ENCODE measurements at regions not wholly inside any gene's neighbourhood (a gene's known extent, or its start where the extent isn't known, plus 50 kb on each side); places are given as distances from the start of the nearest gene placed in this dataset.

DNA sequence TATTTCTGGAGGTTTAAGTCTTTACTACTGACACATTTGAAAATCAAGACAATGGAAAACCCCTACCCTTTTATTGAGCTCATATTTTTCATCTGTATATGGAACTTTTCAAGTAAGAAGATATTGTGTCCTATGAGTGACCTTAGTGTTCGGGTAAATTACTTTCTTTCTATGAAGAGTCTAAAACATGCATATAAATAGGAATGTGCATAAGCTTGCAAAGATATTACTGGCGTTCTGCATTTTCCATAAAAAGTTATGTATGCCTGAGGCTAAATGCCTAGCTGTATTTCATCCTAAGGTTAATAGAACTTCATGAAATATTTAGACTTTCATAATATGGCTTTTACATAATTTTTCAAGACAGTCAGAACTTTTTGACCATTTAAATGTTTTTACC is 495.8 kb upstream of the ADAMTS5 start:
- Mint-ChIP-seq H3K27me3 (no peaks in the 10 kb centered on the region), H3K9me3 (no peaks in the 10 kb centered on the region), H3K4me3 (no peak overlapping the region), H3K4me1 (no peaks in the 10 kb centered on the region), H3K36me3 (no peaks in the 10 kb centered on the region), H3K27ac (no peak overlapping the region)
- POLR2A ChIA-PET = no interaction called here
- DNase-seq (no peak), ATAC-seq (ENCODE audit: low read depth) (no peak)

DNA sequence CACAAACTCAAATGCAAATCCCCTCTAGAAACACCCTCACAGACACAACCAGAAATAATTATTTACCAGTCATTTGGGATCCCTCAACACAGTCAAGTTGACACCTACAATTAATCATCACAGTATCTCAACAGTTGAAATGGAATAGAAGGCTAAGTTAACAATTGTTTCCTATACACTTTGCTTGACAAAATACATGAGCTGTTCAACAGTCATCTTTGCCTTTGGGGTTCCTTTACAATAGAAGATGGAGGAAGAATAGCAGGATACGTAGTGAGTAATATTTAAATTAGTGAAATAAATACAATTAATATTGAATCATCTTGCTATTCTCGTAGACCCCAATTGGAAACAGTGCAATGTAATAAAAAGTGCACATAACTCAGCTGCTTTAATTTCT is 487.3 kb upstream of the ADAMTS5 start:
- no peak overlapping the region for H3K27ac Mint-ChIP-seq
- POLR2A ChIA-PET = no interaction called here
- no peak for ATAC-seq (ENCODE audit: low read depth)
- no peak for DNase-seq
- no peaks in the 10 kb centered on the region for H3K36me3 Mint-ChIP-seq
- H3K9me3 Mint-ChIP-seq = no peaks in the 10 kb centered on the region
- no peak overlapping the region for H3K4me3 Mint-ChIP-seq
- no peaks in the 10 kb centered on the region for H3K27me3 Mint-ChIP-seq
- no peaks in the 10 kb centered on the region for H3K4me1 Mint-ChIP-seq

DNA sequence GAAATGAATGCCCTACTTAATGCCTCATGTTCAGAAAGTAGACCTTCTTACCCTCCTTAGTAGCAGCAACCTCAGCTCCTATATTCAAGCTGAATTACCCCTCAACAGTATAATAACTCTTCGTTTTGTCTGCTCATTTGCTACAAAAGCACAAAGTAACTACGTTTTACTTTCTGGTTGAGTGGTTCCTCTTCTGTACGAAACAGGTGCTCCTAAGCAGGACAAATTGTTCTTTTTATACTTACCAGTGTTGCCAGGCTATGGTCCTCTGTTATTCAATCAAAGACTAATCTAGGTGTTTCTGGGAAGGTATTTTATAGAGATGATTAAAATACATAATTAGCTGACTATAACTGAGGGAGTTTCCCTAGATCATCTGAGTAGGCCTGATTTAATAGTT is 484.2 kb upstream of the ADAMTS5 start:
- DNase-seq = no peak
- no peaks in the 10 kb centered on the region for H3K27me3 Mint-ChIP-seq
- no peak overlapping the region for H3K27ac Mint-ChIP-seq
- H3K9me3 Mint-ChIP-seq = no peaks in the 10 kb centered on the region
- POLR2A ChIA-PET = no interaction called here
- no peak for ATAC-seq (ENCODE audit: low read depth)
- no peaks in the 10 kb centered on the region for H3K36me3 Mint-ChIP-seq
- no peaks in the 10 kb centered on the region for H3K4me1 Mint-ChIP-seq
- no peak overlapping the region for H3K4me3 Mint-ChIP-seq

DNA sequence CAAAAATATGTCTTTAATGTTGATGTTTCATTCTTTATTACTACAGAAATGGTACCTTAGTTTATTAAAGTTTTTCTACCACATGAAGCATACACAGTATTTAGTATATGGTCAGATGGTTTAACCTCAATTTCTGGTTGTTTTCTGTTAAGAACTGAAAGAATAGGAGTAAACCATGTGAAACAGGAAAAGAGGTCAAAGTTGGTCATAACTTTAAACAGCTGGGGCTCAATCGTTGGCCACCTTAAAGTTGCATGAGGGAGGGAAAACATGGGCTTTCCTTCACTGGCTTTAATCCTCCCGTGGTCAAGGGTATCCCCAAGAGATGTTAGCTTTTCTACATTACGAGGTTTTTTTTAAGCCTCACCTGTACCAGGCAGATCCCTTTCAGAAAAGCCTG is 483.3 kb upstream of the ADAMTS5 start:
- no peak overlapping the region for H3K27ac Mint-ChIP-seq
- POLR2A ChIA-PET = no interaction called here
- no peaks in the 10 kb centered on the region for H3K9me3 Mint-ChIP-seq
- DNase-seq (no peak), ATAC-seq (ENCODE audit: low read depth) (no peak)
- no peaks in the 10 kb centered on the region for H3K4me1 Mint-ChIP-seq
- no peak overlapping the region for H3K4me3 Mint-ChIP-seq
- H3K27me3 Mint-ChIP-seq = no peaks in the 10 kb centered on the region
- H3K36me3 Mint-ChIP-seq = no peaks in the 10 kb centered on the region

DNA sequence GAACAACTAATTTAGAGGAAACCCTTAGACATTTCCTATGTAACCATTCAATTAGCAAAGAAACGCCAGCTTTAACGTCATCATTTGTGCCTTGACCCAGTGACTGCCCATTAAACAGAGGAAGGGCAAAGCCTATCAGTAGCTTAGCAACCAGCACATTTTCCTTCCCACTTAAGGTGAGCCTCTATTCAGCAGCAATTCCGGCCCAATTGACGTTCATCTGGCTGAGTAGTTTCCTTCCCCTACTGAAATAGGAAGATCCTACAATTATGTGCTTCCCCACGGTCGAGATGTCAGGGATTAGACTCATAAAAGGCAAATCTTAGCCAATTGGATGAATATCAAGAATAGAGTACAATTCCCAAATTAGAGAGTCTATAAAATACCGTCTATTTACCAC is 482.1 kb upstream of the ADAMTS5 start:
- Mint-ChIP-seq H3K27me3 (no peaks in the 10 kb centered on the region), H3K9me3 (no peaks in the 10 kb centered on the region)

DNA sequence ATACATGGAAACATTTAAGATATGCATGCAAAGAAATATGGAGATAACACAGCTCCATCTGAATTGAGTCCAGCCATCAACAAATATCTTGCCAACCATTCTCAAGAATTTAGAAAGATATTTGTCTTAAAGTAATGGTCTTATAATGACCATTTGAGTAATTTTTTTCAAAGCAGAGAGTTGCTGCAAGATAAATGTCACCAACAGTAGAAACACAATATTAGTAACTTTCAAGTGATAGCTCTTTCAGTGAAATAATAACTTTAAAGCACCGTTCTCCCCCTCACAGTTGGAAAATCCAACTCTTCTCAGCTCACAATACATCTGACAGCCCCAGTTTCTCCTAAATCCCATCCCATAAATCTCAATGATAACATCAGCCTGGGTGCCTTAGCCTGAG is 481.0 kb upstream of the ADAMTS5 start:
- Mint-ChIP-seq H3K27ac (no peak overlapping the region), H3K27me3 (no peaks in the 10 kb centered on the region), H3K36me3 (no peaks in the 10 kb centered on the region), H3K4me1 (no peaks in the 10 kb centered on the region), H3K4me3 (no peak overlapping the region), H3K9me3 (peaks cover 2% of the 10 kb centered on the region)
- DNase-seq (no peak), ATAC-seq (ENCODE audit: low read depth) (no peak)
- POLR2A ChIA-PET = no interaction called here

More for the DNA sequence above, 482.1 kb upstream of the ADAMTS5 start:
- DNase-seq = no peak
- H3K4me1 Mint-ChIP-seq = no peaks in the 10 kb centered on the region
- no peaks in the 10 kb centered on the region for H3K36me3 Mint-ChIP-seq
- no peak overlapping the region for H3K27ac Mint-ChIP-seq
- H3K4me3 Mint-ChIP-seq = no peak overlapping the region
- POLR2A ChIA-PET = no interaction called here
- ATAC-seq (ENCODE audit: low read depth) = no peak

DNA sequence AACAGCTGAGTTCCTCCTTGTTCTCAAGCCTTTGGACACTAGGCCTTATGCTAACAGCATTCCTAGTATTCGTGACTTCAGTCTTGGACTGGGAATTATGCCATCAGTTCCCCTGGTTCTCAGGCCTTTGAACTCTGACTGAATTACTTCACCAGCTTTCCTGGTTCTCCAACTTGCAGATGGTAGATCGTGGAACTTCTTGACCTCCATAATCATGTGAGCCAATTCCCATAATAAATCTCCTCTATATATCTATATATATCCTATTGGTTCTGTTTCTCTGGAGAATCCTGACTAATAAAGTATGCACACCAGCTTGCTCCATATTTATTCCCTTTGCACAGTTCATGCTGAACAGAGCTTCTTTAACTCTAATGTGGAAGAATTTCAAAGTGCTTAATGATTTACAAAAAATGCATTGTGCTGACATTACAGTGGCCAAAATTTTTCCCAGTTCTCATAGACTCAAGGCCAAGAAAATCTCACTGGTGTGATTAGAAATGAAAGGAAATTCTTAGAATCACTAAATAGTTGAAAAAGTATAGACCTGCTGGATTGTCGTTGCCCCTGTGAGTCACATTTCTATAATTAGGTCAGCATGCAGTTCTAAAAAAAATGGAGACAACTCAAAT is 462.9 kb upstream of the ADAMTS5 start:
- POLR2A ChIA-PET = no interaction called here

DNA sequence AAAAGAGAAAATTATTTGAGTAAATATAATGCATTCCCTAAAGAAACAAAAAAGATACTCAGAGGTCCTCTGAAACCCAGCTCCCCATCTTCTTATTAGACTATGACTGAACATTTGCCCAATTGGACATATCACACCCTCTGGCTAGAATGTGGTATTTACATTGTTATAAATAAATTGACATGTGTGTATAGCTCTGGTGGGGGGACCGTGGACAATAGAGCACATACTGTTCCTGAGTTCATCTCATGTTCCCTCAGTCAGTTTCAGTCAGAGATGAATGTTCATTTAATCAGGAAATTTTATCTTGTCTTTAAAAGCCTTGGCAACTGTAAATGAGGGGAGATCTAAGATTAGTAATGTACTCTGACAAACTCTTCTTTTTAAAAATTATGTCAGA is 459.3 kb upstream of the ADAMTS5 start:
- peaks cover 5% of the 10 kb centered on the region for H3K9me3 Mint-ChIP-seq
- POLR2A ChIA-PET = no interaction called here
- DNase-seq (no peak), ATAC-seq (ENCODE audit: low read depth) (no peak)
- H3K27ac Mint-ChIP-seq = no peak overlapping the region
- H3K4me3 Mint-ChIP-seq = no peak overlapping the region
- no peaks in the 10 kb centered on the region for H3K27me3 Mint-ChIP-seq
- no peaks in the 10 kb centered on the region for H3K36me3 Mint-ChIP-seq
- H3K4me1 Mint-ChIP-seq = no peaks in the 10 kb centered on the region

More for the DNA sequence above, 462.9 kb upstream of the ADAMTS5 start:
- peaks cover 3% of the 10 kb centered on the region for H3K9me3 Mint-ChIP-seq
- H3K4me1 Mint-ChIP-seq = no peaks in the 10 kb centered on the region
- no peaks in the 10 kb centered on the region for H3K36me3 Mint-ChIP-seq
- H3K4me3 Mint-ChIP-seq = no peak overlapping the region
- no peaks in the 10 kb centered on the region for H3K27me3 Mint-ChIP-seq
- ATAC-seq (ENCODE audit: low read depth) = no peak
- no peak overlapping the region for H3K27ac Mint-ChIP-seq
- no peak for DNase-seq

DNA sequence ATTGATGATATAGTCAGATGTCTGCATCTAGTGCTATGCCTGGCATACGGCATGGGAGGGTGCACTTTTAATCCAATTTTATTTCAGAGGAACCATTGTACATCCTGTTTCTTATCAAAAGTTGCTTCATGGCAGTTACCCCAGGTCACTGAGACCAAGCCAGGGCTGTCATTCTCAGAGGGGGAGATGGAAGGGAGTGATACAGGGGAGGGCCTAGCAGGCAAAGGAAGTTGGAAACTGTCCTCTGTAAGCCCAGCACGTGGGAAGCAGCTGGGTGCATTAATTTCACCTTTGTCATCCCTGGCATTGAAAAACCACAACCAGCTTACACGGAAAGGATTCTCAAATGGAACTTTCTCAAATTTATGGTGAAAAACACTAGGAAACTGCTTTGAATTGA is 458.7 kb upstream of the ADAMTS5 start:
- DNase-seq = no peak
- POLR2A ChIA-PET = no interaction called here

DNA sequence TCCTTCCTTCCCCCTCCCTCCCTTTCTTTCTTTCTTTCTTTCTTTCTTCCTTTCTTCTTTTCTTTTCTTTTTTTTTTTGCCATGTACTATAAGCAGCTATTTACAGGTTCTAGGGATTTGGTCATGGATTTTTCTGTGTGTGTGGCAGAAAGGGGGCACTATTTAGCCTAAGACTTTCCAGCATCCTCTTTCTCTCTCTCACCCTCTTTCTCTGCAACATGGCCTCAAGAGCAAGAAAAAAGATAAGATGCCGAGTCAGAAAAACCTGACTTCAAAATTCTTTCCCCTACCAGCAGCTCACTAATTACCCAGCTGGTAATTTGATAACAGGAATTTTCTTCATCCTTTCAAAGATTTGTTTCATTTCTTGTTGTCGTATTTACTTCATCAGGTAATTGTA is 458.3 kb upstream of the ADAMTS5 start:
- no peak for ATAC-seq (ENCODE audit: low read depth)
- POLR2A ChIA-PET = no interaction called here
- no peaks in the 10 kb centered on the region for H3K36me3 Mint-ChIP-seq
- no peak overlapping the region for H3K4me3 Mint-ChIP-seq
- H3K27me3 Mint-ChIP-seq = no peaks in the 10 kb centered on the region
- no peak overlapping the region for H3K27ac Mint-ChIP-seq
- H3K4me1 Mint-ChIP-seq = no peaks in the 10 kb centered on the region
- peaks cover 4% of the 10 kb centered on the region for H3K9me3 Mint-ChIP-seq
- no peak for DNase-seq

More for the DNA sequence above, 458.7 kb upstream of the ADAMTS5 start:
- no peaks in the 10 kb centered on the region for H3K36me3 Mint-ChIP-seq
- H3K4me3 Mint-ChIP-seq = no peak overlapping the region
- H3K27me3 Mint-ChIP-seq = no peaks in the 10 kb centered on the region
- H3K27ac Mint-ChIP-seq = no peak overlapping the region
- H3K9me3 Mint-ChIP-seq = peaks cover 4% of the 10 kb centered on the region
- no peaks in the 10 kb centered on the region for H3K4me1 Mint-ChIP-seq
- no peak for ATAC-seq (ENCODE audit: low read depth)

DNA sequence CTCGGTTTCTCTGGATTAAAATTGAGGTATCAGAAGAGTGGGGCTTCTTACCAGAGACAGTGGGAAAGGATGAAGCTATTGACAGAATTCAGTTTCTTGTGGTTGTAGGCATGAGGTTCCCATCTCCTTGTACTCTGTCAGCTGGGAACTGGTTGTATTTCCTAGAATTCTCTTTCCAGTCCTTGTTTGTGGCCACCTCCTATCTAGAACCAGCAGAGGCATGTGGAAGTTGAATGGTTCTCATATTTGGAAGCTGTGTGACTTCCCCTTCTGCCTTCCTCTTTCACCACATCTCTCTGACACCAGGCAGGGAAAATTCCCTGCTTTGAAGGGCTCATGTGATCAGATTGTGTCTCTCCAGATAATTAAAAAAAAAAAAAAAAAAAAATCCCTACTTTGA is 457.7 kb upstream of the ADAMTS5 start:
- no peak for ATAC-seq (ENCODE audit: low read depth)
- Mint-ChIP-seq H3K4me3 (no peak overlapping the region), H3K4me1 (no peaks in the 10 kb centered on the region), H3K9me3 (peaks cover 4% of the 10 kb centered on the region), H3K36me3 (no peaks in the 10 kb centered on the region), H3K27me3 (no peaks in the 10 kb centered on the region), H3K27ac (no peak overlapping the region)
- POLR2A ChIA-PET = no interaction called here
- no peak for DNase-seq

DNA sequence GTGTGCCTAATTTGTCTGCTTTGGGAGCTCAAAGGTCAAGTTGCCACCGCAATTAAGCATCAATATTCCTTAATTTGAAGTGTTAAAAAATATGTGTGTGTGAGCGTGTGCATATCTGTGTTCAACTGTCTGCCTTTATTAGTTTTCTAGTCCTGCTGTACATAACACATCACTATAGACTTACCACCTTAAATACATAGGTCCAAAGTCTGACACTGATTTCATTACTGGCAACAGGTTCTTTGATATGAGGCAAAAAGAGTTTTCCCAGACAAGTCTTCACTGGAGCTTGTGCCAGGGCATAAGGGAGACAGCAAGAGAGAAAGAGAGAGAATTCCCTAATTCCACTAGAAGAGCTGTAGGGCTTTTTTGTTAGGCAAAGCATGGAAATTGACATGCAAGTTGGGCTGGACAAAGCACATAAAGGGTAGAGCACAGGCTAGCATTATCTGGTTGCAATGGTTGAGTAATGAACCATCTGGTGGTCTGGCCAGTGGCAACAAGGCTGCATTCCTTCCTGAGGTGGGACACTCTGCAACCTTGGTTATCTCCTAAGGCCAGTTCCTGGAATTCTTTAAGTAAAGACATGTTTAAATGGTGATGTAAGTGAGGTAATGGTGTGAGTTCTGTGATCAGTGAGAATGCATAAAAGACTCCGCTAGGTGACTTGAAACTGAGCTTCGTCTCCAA is 457.2 kb upstream of the ADAMTS5 start:
- H3K36me3 Mint-ChIP-seq = no peaks in the 10 kb centered on the region
- no peaks in the 10 kb centered on the region for H3K4me1 Mint-ChIP-seq
- H3K9me3 Mint-ChIP-seq = peaks cover 4% of the 10 kb centered on the region
- no peaks in the 10 kb centered on the region for H3K27me3 Mint-ChIP-seq
- DNase-seq (no peak), ATAC-seq (ENCODE audit: low read depth) (no peak)
- POLR2A ChIA-PET = no interaction called here
- H3K4me3 Mint-ChIP-seq = no peak overlapping the region
- H3K27ac Mint-ChIP-seq = no peak overlapping the region

DNA sequence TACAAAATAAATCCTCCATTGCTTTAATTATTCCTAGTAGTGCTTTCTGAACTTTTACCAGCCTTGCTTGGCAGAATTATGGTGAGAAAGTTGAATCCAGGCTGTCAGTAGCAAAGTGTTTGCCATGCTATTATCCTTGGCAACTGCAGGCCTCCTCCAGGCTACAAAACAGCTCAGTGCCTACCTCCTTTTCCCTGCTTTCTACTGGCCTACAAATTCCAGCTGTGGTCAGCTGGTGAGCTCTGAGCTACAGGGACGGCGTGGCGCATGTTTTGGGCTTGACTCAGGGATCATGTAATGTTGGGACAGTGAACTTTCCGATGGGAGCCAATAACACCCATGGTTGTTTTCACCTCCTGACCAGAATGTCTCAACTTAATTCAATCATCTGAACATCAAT is 456.1 kb upstream of the ADAMTS5 start:
- Mint-ChIP-seq H3K4me3 (no peak overlapping the region), H3K4me1 (no peaks in the 10 kb centered on the region), H3K36me3 (no peaks in the 10 kb centered on the region), H3K27me3 (no peaks in the 10 kb centered on the region), H3K27ac (no peak overlapping the region), H3K9me3 (peaks cover 4% of the 10 kb centered on the region)
- ATAC-seq (ENCODE audit: low read depth) (no peak), DNase-seq (no peak)
- POLR2A ChIA-PET = no interaction called here

DNA sequence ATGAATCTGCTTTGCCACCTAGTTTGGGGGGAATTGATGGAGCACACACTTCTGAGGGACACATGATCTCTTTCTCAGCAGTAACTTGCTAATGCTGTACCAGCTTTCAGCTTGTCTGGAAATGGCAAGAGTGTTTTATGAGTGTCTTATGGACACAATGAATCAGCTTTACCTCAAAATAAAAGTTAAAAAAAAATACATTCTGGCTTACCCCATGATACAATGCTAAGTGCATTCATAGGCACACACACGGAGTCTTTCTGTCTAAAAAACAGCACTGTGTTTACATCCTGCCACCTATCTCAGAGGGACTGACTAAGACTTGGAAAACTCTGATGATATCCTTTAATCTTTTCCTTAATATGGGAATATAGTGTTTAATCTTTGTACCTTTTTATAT is 455.5 kb upstream of the ADAMTS5 start:
- Mint-ChIP-seq H3K27ac (no peak overlapping the region), H3K4me3 (no peak overlapping the region), H3K4me1 (no peaks in the 10 kb centered on the region), H3K27me3 (no peaks in the 10 kb centered on the region), H3K9me3 (peaks cover 4% of the 10 kb centered on the region), H3K36me3 (no peaks in the 10 kb centered on the region)
- ATAC-seq (ENCODE audit: low read depth) (no peak), DNase-seq (no peak)
- POLR2A ChIA-PET = no interaction called here

DNA sequence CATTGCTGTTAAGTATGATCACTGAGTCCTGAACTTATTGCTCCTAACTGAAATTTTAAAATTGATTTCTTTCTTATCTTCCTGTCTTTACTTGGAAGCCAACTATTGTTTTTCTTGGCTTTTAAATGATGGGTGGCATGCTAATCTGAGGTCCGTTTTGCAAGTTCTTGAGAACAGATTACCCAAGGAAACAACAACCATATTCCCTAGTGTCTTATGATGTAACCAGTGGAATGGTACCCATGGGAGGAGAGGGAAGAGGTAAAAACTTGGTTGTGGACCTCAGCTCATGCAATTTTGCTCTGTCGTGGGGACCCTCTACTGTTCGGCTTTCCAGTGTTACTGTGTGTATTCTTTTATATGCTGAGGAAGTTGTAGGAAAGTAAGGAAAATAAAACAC is 454.8 kb upstream of the ADAMTS5 start:
- POLR2A ChIA-PET = no interaction called here
- Mint-ChIP-seq H3K4me3 (no peak overlapping the region), H3K4me1 (no peaks in the 10 kb centered on the region), H3K9me3 (peaks cover 6% of the 10 kb centered on the region), H3K36me3 (no peaks in the 10 kb centered on the region), H3K27me3 (no peaks in the 10 kb centered on the region), H3K27ac (no peak overlapping the region)
- no peak for ATAC-seq (ENCODE audit: low read depth)
- DNase-seq = no peak
